Stimulated activated CD4-positive, alpha-beta T cell treated with anti-CD3 and anti-CD28 coated beads, Interleukin-12 subunit alpha, Interleukin-12 subunit beta, amount 100 ng/mL, for 24 hours (primary cell): ENCODE measurements at regions not wholly inside any gene's neighbourhood (a gene's known extent, or its start where the extent isn't known, plus 50 kb on each side); places are given as distances from the start of the nearest gene placed in this dataset.
A peak's percentile ranks its signal among the peaks of the same experiment; 100 is the strongest.

Source experiments
- DNase-seq, 2 experiments: peaks; one replicate each; pipeline ENCODE4 v3.0.0-alpha.2; 2020; ENCODE audit warnings: low read depth in 2 of 2

DNA sequence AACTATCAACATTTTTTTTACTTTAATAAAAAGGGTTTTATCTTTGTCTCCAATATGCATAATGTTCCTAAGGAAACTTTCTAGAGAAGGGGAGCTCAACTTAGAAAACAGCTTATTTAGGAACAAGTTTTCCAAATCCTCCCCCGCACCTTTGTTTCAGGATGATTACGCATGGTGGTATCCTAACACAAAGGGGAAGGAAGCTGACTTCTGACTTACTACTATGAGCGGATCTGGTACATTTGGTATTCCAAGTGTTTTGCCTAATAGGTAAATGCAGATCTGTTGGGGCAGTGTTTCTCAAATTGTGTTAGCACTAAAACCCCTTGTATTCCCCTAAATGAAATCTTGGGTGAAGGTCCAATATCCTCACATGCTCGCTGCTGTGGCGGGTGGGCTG lies 229.3 kb upstream of the KLF14 start:
- DNase-seq, result no peak

DNA sequence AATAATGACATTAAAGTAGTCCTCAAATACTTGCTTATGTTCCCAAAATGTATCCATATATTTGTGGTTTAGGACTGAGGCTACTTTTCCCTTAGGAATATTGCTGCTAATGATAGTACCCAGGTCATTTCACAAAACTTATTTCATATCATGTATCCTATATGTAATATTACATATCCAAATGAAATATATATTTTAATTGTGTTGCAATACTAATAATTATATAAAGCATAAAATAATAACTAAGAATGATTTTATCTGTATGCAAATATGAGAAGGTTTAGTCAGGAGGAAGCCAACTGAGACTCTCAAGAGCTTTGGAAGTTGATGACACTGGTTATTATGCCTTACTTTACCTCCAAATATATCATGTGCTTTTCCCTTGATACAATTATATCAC lies 231.5 kb upstream of the KLF14 start:
- DNase-seq, result no peak

GRCh38 chr7:130966246-130967009 lies 232.4 kb upstream of the KLF14 start:
- DNase-seq, result no peak

- DNase-seq, result no peak
These were observed 236.2 kb upstream of the KLF14 start for GRCh38 chr7:130970196-130970595.

DNA sequence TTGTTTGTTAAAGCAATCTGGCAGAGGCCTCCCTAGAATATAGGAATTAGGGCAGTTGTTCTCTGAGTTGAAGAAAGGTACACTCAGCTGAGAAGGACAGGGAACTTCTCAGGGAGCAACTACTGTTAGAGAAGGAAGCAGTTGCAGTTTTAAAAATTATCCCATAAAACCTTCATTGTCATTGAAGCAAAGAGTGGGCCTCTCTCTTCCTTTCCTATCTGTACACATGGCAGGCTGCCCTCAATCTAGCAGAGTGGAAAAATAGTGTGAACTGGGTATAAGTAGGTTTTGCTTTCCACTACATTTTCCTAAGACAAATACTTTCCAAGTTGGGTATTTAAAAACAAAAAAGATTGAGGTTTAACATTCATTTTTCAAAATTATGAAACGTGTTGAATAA lies 236.7 kb upstream of the KLF14 start:
- DNase-seq, result no peak

- peak; percentile 59 to 62 for DNase-seq
These were observed 237.3 kb upstream of the KLF14 start for GRCh38 chr7:130971297-130971696.

DNA sequence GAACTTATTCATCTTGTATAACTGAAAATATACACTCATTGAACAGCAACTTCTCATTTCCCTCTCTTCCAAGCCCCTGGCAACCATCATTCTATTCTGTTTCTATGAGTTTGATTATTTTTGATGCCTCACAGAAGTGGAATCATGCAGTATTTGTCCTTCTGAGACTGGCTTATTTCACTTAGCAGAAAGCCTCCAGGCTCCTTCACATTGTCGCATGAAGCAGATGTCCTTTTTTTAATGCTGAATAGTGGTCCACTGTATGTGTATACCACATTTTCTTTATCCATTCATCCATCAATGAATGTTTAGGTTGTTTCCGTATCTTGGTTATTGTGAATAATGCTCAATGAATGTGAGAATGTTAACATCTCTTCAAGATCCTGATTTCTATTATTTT lies 238.2 kb upstream of the KLF14 start:
- DNase-seq, result no peak

GRCh38 chr7:130973637-130974036 lies 239.6 kb upstream of the KLF14 start:
- DNase-seq, result no peak

- no peak for DNase-seq
These were observed 240.2 kb upstream of the KLF14 start for GRCh38 chr7:130974169-130974568.

GRCh38 chr7:130974794-130975193 lies 240.8 kb upstream of the KLF14 start:
- DNase-seq, result no peak

- no peak for DNase-seq
These were observed 241.7 kb upstream of the KLF14 start for GRCh38 chr7:130975731-130976130.

GRCh38 chr7:130982160-130982638 lies 248.2 kb upstream of the KLF14 start:
- no peak for DNase-seq

- DNase-seq, result no peak
These were observed 248.6 kb upstream of the KLF14 start for GRCh38 chr7:130982651-130983050.

- DNase-seq, result no peak
These were observed 251.4 kb upstream of the KLF14 start for GRCh38 chr7:130985361-130985760.

GRCh38 chr7:130986261-130986690 lies 252.3 kb upstream of the KLF14 start:
- DNase-seq, result no peak

GRCh38 chr7:130987092-130987491 lies 253.1 kb upstream of the KLF14 start:
- DNase-seq, result no peak

- no peak for DNase-seq
These were observed 254.4 kb upstream of the KLF14 start for GRCh38 chr7:130988443-130988842.

DNA sequence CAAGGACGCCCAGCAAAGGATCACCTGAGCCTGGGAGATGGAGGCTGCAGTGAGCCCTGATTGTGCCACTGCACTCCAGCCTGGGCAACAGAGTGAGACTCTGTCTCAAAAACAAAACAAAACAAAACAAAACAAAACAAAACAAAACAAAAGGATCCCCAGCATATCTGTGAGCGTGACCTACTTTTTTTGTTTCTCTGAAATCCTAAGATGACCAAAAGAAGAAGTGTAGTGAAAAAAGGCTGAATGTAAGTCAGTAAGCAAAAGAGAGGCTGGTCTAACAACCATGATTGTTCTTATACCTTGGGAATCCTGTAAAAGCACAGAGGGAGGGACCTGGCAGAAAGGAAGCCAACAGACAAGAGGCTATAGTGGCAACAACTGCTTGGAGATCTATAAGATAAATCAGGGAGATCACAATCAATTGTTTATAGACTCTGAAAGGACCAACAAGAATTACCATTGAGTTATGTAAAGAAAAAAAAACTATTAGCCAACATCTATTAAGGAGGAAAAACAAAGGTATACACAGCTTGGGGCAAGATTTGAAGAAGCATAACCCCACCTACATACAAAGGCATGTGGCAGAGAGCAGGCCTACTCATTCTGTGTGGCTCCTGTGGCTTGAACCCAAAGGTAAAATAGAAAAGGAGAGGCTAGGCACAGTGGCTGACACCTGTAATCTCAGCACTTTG lies 255.2 kb upstream of the KLF14 start:
- no peak for DNase-seq

DNA sequence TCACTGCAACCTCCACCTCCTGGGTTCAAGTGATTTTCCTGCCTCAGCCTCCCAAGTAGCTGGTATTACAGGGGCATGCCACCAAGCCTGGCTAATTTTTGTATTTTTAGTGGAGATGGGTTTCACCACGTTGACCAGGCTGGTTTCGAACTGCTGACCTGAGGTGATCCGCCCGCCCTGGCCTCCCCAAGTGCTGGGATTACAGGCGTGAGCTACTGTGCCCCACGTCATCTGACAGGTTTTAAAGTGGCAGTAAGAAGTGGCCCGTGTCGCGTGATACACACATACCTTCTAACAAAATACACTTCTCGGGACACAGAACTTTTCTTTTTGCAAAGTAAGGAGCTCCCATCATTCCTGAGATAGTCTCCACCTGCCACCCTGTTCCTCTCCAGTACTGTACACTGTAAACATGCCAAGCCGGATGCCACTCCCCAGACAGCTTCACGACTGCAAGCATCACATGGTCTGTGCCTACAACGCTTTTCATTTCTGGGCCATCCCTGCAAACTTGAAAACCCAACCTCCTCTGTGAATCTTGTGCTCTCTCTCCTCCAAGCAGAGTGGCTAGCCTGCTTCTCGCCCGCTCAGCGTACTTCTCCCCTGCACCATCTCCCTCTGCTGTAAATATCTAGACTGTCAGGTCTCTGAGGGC lies 256.3 kb upstream of the KLF14 start:
- DNase-seq, result no peak

DNA sequence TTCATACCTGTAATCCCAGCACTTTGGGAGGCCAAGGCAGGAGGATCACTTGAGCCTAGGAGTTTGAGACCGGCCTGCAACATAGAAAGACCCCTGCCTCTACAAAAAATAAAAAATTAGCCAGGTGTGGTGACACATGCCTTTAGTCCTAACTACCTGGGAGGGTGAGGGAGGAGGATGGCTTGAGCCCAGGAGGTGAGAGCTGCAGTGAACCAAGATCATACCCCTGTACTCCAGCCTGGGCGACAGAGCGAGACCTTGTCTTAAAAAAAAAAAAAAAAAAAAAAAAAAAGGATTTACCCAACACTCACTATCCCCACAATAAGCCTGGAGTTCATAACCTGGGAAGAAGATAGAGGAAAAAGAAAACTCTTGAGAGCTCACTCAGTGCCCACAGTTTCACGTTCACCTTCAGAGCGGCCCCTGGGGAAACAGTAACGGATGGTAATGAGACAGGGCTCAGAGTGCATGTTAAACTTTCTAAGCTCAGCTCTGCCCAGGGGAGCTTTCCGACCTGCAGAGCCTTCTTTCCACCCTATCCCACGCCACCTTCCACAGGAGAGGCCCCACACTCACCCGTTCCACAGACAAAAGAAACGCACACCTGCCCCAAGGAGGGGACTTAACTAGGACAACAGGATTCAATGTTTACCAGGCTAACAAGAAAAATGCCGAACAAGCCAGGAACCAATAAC lies 259.8 kb upstream of the KLF14 start:
- DNase-seq, result no peak

DNA sequence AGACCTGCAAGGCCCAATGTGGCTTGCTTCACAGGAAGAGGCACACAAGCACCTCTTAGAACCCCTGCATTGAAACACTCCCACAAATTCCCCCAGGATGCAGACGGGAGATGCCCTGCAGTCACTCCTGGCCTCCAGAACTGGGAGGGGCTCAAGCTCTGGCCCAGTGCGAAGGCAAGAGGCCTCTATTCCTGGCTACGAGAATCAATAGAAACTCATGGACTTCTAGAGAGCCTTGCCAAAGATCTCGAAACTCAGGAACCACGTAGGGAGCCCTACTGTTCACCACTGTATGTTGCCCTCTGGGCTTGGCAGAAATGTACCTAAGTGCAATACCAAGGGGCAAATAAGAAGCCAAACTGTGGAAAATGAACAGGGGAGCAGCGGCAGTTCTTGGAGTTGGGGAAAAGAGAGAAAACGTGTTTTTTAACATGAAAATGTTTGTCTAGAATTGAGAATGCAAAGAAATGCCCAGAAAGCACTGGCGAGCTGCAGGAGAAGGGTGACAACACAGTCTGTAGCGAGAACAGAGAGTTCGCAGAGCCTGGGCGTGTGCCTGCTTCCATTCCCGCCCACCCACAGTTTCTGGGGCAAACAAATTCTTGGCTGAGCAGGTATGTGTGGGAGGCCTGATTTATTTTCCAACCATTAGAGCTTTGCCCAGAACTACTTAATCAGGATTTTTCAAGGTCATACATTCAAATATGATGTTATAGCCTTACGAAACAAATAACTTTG lies 260.5 kb upstream of the KLF14 start:
- DNase-seq, result no peak
